ENCODE measurements at regions not wholly inside any gene's neighbourhood (a gene's known extent, or its start where the extent isn't known, plus 50 kb on each side); places are given as distances from the start of the nearest gene placed in this dataset.

GRCh38 chr6:149230712-149231460 lies 86.6 kb upstream of the TAB2 start:
- TF ChIP-seq CTCF (optimal IDR thresholded peaks at IDR 0.05 in 1 of 3, IDR thresholded peaks at IDR 0.05 in 1 of 3, conservative IDR thresholded peaks at IDR 0.05 in 1 of 3; ENCODE audit: extremely low read depth in 1 of 3, insufficient read depth in 2 of 3, low read length in 3 of 3), result no peak
- no peak for TF ChIP-seq EZH2 (IDR thresholded peaks at IDR 0.05; ENCODE audit: low read length)

Data from keratinocyte (primary cell).